AG09319 (cell line): ENCODE measurements at regions not wholly inside any gene's neighbourhood (a gene's known extent, or its start where the extent isn't known, plus 50 kb on each side); places are given as distances from the start of the nearest gene placed in this dataset.
"Not testable (repeated sequence)": the region's sequence is repeated elsewhere in the genome, so short reads cannot be mapped to it uniquely, and the experiment has no call there.

Source experiments
- DNase-seq: peaks from one replicate; pipeline ENCODE4 v3.0.0-alpha.2; 2010; ENCODE audit warnings: low read depth; ENCODE audit errors: extremely low read depth

- not testable (repeated sequence) for DNase-seq
Measured at GRCh38 chr1:206311611-206312273, 108.4 kb downstream of the SRGAP2 start.

- DNase-seq = not testable (repeated sequence)
Measured at GRCh38 chr1:206312274-206312665, 108.9 kb downstream of the SRGAP2 start.

- DNase-seq = not testable (repeated sequence)
Measured at GRCh38 chr1:206314951-206315636, 111.8 kb downstream of the SRGAP2 start.

- DNase-seq = not testable (repeated sequence)
Measured at GRCh38 chr1:206316901-206317300, 113.6 kb downstream of the SRGAP2 start.

GRCh38 chr1:206317878-206318514, 114.7 kb downstream of the SRGAP2 start:
- DNase-seq = not testable (repeated sequence)

GRCh38 chr1:206320227-206320626, 116.9 kb downstream of the SRGAP2 start:
- not testable (repeated sequence) for DNase-seq

- not testable (repeated sequence) for DNase-seq
Measured at GRCh38 chr1:206326159-206326939, 123.0 kb downstream of the SRGAP2 start.

- DNase-seq = not testable (repeated sequence)
Measured at GRCh38 chr1:206331597-206331996, 128.3 kb downstream of the SRGAP2 start.

GRCh38 chr1:206333316-206333715, 130.0 kb downstream of the SRGAP2 start:
- DNase-seq = not testable (repeated sequence)

- not testable (repeated sequence) for DNase-seq
Measured at GRCh38 chr1:206333897-206334296, 130.6 kb downstream of the SRGAP2 start.

- DNase-seq = not testable (repeated sequence)
Measured at GRCh38 chr1:206334481-206334880, 131.1 kb downstream of the SRGAP2 start.

- not testable (repeated sequence) for DNase-seq
Measured at GRCh38 chr1:206335162-206335561, 131.8 kb downstream of the SRGAP2 start.

- not testable (repeated sequence) for DNase-seq
Measured at GRCh38 chr1:206335875-206336846, 132.8 kb downstream of the SRGAP2 start.

- DNase-seq = not testable (repeated sequence)
Measured at GRCh38 chr1:206337024-206337423, 133.3 kb upstream of the IKBKE start.

- not testable (repeated sequence) for DNase-seq
Measured at GRCh38 chr1:206350493-206351275, 119.6 kb upstream of the IKBKE start.

GRCh38 chr1:206351276-206352052, 118.8 kb upstream of the IKBKE start:
- not testable (repeated sequence) for DNase-seq

GRCh38 chr1:206356310-206356709, 114.0 kb upstream of the IKBKE start:
- not testable (repeated sequence) for DNase-seq

- not testable (repeated sequence) for DNase-seq
Measured at GRCh38 chr1:206357962-206358361, 112.3 kb upstream of the IKBKE start.
